ENCODE measurements at regions not wholly inside any gene's neighbourhood (a gene's known extent, or its start where the extent isn't known, plus 50 kb on each side); places are given as distances from the start of the nearest gene placed in this dataset.
"Not testable (repeated sequence)": the region's sequence is repeated elsewhere in the genome, so short reads cannot be mapped to it uniquely, and the experiment has no call there.

GRCh38 chr3:192060160-192060781 lies 599.3 kb downstream of the PYDC2 start:
- H3K27ac ChIP-seq: no peak overlapping the region

GRCh38 chr3:192061426-192061825 lies 600.5 kb downstream of the PYDC2 start:
- Histone ChIP-seq H3K9me3 (ENCODE audit: low read depth) (no peaks in the 10 kb centered on the region), H3K27ac (no peak overlapping the region), H3K36me3 (no peaks in the 10 kb centered on the region), H3K27me3 (no peaks in the 10 kb centered on the region), H3K4me1 (ENCODE audit: low read depth) (no peaks in the 10 kb centered on the region), H3K4me3 (no peak overlapping the region)
- DNase-seq (ENCODE audit: low read depth in 1 of 2, low spot score in 1 of 2): no peak
- TF ChIP-seq CTCF (IDR thresholded peaks at IDR 0.05; ENCODE audit: low read depth, low read length): no peak

More at GRCh38 chr3:192060160-192060781, 599.3 kb downstream of the PYDC2 start:
- Histone ChIP-seq H3K4me1 (ENCODE audit: low read depth) (no peaks in the 10 kb centered on the region), H3K4me3 (no peak overlapping the region), H3K27me3 (no peaks in the 10 kb centered on the region), H3K9me3 (ENCODE audit: low read depth) (no peaks in the 10 kb centered on the region), H3K36me3 (no peaks in the 10 kb centered on the region)
- no peak for TF ChIP-seq CTCF (IDR thresholded peaks at IDR 0.05; ENCODE audit: low read depth, low read length)
- no peak for DNase-seq (ENCODE audit: low read depth in 1 of 2, low spot score in 1 of 2)

GRCh38 chr3:192062186-192062585 lies 601.2 kb downstream of the PYDC2 start:
- no peak for DNase-seq (ENCODE audit: low read depth in 1 of 2, low spot score in 1 of 2)
- Histone ChIP-seq H3K4me3 (no peak overlapping the region), H3K27ac (no peak overlapping the region), H3K4me1 (ENCODE audit: low read depth) (no peaks in the 10 kb centered on the region), H3K36me3 (no peaks in the 10 kb centered on the region), H3K9me3 (ENCODE audit: low read depth) (no peaks in the 10 kb centered on the region), H3K27me3 (no peaks in the 10 kb centered on the region)
- TF ChIP-seq CTCF (IDR thresholded peaks at IDR 0.05; ENCODE audit: low read depth, low read length): no peak

GRCh38 chr3:192063570-192063969 lies 602.6 kb downstream of the PYDC2 start:
- no peaks in the 10 kb centered on the region for H3K27me3 ChIP-seq
- no peaks in the 10 kb centered on the region for H3K4me1 ChIP-seq (ENCODE audit: low read depth)
- H3K27ac ChIP-seq: no peak overlapping the region
- H3K4me3 ChIP-seq: no peak overlapping the region
- H3K36me3 ChIP-seq: no peaks in the 10 kb centered on the region
- H3K9me3 ChIP-seq (ENCODE audit: low read depth): no peaks in the 10 kb centered on the region
- DNase-seq (ENCODE audit: low read depth in 1 of 2, low spot score in 1 of 2): peak in 1 of 2 donors; percentile 3
- no peak for TF ChIP-seq CTCF (IDR thresholded peaks at IDR 0.05; ENCODE audit: low read depth, low read length)

GRCh38 chr3:192064959-192065358 lies 604.0 kb downstream of the PYDC2 start:
- H3K36me3 ChIP-seq: no peaks in the 10 kb centered on the region
- no peak overlapping the region for H3K27ac ChIP-seq
- no peak overlapping the region for H3K4me3 ChIP-seq
- no peaks in the 10 kb centered on the region for H3K9me3 ChIP-seq (ENCODE audit: low read depth)
- DNase-seq (ENCODE audit: low read depth in 1 of 2, low spot score in 1 of 2): no peak
- H3K4me1 ChIP-seq (ENCODE audit: low read depth): no peaks in the 10 kb centered on the region
- no peaks in the 10 kb centered on the region for H3K27me3 ChIP-seq
- TF ChIP-seq CTCF (IDR thresholded peaks at IDR 0.05; ENCODE audit: low read depth, low read length): no peak

GRCh38 chr3:192066253-192066652 lies 605.3 kb downstream of the PYDC2 start:
- not testable (repeated sequence) for DNase-seq (ENCODE audit: low read depth in 1 of 2, low spot score in 1 of 2); H3K4me3 ChIP-seq; H3K9me3 ChIP-seq (ENCODE audit: low read depth); H3K27me3 ChIP-seq; H3K27ac ChIP-seq; H3K4me1 ChIP-seq (ENCODE audit: low read depth); H3K36me3 ChIP-seq
